Panc1 (cell line): ENCODE measurements at regions not wholly inside any gene's neighbourhood (a gene's known extent, or its start where the extent isn't known, plus 50 kb on each side); places are given as distances from the start of the nearest gene placed in this dataset.

Experiments
- ATAC-seq: fragments of 200-7000 bp; cut with Tn5 transposase; 2 replicates; pipeline ENCODE4 v1.9.1; 2020; ENCODE audit warnings: mild to moderate bottlenecking, moderate library complexity
- BruUV-seq: library from RNA; stranded (reverse); fragments of 400-500 nt; replicated peaks from 2 replicates; lab custom pipeline; 2021; lab: Mats Ljungman, UMichigan
- CTCF ChIA-PET: fragments of 300-600 bp; sonication (Branson Sonifier 250); formaldehyde crosslinking; loops from one replicate; lab custom pipeline; 2022; ENCODE audit warnings: antibody characterized with exemption; lab: Charles Lee
- POLR2A ChIA-PET: fragments of 300-600 bp; sonication (Branson Sonifier 250); formaldehyde crosslinking; loops from one replicate; lab custom pipeline; 2022; ENCODE audit warnings: antibody characterized with exemption; lab: Charles Lee
- DNase-seq: peaks from one replicate; pipeline ENCODE4 v3.0.0-alpha.2; 2010; ENCODE audit warnings: low read depth, low spot score
- H3K27ac ChIP-seq: 2 replicates; pipeline ENCODE4 v1.5.1; 2011; ENCODE audit warnings: mild to moderate bottlenecking, low read length, inconsistent platforms
- H3K27me3 ChIP-seq: fragments of 200-500 bp; sonication (Bioruptor generic); 2 replicates; pipeline ENCODE4 v1.6.0; 2014; ENCODE audit warnings: low read length, inconsistent platforms; ENCODE audit not compliant: control insufficient read depth, insufficient read depth
- H3K36me3 ChIP-seq: fragments of 200-500 bp; sonication (Bioruptor generic); 2 replicates; pipeline ENCODE4 v1.5.1; 2014; ENCODE audit warnings: inconsistent platforms, mild to moderate bottlenecking, low read length, moderate library complexity; ENCODE audit not compliant: control insufficient read depth, insufficient read depth
- H3K4me1 ChIP-seq: 2 replicates; pipeline ENCODE4 v1.5.1; 2011; ENCODE audit warnings: inconsistent platforms, mild to moderate bottlenecking, low read length, moderate library complexity; ENCODE audit not compliant: control insufficient read depth, insufficient read depth
- H3K4me3 ChIP-seq, 2 experiments: 2 replicates each; pipeline ENCODE4 v1.5.1; 2011 to 2012; ENCODE audit warnings: low read depth in 2 of 2, low read length in 2 of 2, mild to moderate bottlenecking in 2 of 2, inconsistent platforms in 1 of 2, moderate library complexity in 1 of 2
- H3K9me3 ChIP-seq: fragments of 200-500 bp; sonication (Bioruptor generic); 2 replicates; pipeline ENCODE4 v1.5.1; 2014; ENCODE audit warnings: low read depth, mild to moderate bottlenecking, inconsistent platforms, low read length, moderate library complexity; ENCODE audit not compliant: control insufficient read depth, insufficient read depth
- CTCF ChIP-seq: fragments of 450-650 bp; IDR thresholded peaks from 2 replicates; pipeline ENCODE4 v1.5.1; 2017; ENCODE audit warnings: mild to moderate bottlenecking
- POLR2AphosphoS5 ChIP-seq: IDR thresholded peaks from 2 replicates; pipeline ENCODE4 v1.6.1; 2012; ENCODE audit warnings: mild to moderate bottlenecking, low read depth, low read length, moderate library complexity
- REST ChIP-seq, 2 experiments: IDR thresholded peaks; 2 replicates each; pipeline ENCODE4 v1.6.1; 2011 to 2012; ENCODE audit warnings: low read depth in 2 of 2, control low read depth in 1 of 2, low read length in 1 of 2, mild to moderate bottlenecking in 1 of 2, moderate library complexity in 1 of 2; ENCODE audit not compliant: insufficient read depth in 1 of 2
- SIN3A ChIP-seq: IDR thresholded peaks from 2 replicates; pipeline ENCODE4 v1.6.1; 2012; ENCODE audit warnings: low read depth, mild to moderate bottlenecking, low read length, moderate library complexity, borderline replicate concordance; ENCODE audit not compliant: insufficient read depth
- TCF7L2 ChIP-seq: IDR thresholded peaks from 2 replicates; pipeline ENCODE4 v1.6.1; 2011; ENCODE audit warnings: mild to moderate bottlenecking, low read depth, low read length, inconsistent platforms
- in situ Hi-C: cut with HindIII; loops from 2 replicates; pipeline ENCODE4 v1.10.0; 2016; ENCODE audit warnings: low sequenced_read_pairs, low pct_unique_long_range_greater_than_20kb
- intact Hi-C: fragments of 100-400 bp; cut with micrococcal nuclease; formaldehyde crosslinking; loops from one replicate; pipeline ENCODE4 v1.10.0; 2022; ENCODE audit not compliant: unreplicated experiment

- Histone ChIP-seq H3K27me3 (no peaks in the 10 kb centered on the region), H3K36me3 (no peaks in the 10 kb centered on the region), H3K9me3 (no peaks in the 10 kb centered on the region), H3K4me1 (no peaks in the 10 kb centered on the region), H3K27ac (no peak overlapping the region), H3K4me3 (no peak overlapping the region)
- no peak for DNase-seq
- intact Hi-C loops (no loop called here), in situ Hi-C loops (no loop called here)
- no peak for TF ChIP-seq REST (IDR thresholded peaks at IDR 0.05; ENCODE audit: insufficient read depth in 1 of 2, low read depth in 2 of 2, low read length in 1 of 2)
- TF ChIP-seq POLR2AphosphoS5: no peak
- no peak for TF ChIP-seq SIN3A
- no peak for TF ChIP-seq CTCF
- TF ChIP-seq TCF7L2: no peak
- POLR2A ChIA-PET: no interaction called here
- BruUV-seq: no TSS peak
- CTCF ChIA-PET: no interaction called here
- no peak for ATAC-seq
Observed at GRCh38 chr5:52375969-52376368, 411.7 kb upstream of the ITGA1 start.

- POLR2A ChIA-PET: no interaction called here
- in situ Hi-C loops: no loop called here
- H3K4me1 ChIP-seq: no peaks in the 10 kb centered on the region
- DNase-seq (no peak), ATAC-seq (no peak)
- BruUV-seq: no TSS peak
- CTCF ChIA-PET: no interaction called here
- no peak overlapping the region for H3K4me3 ChIP-seq
- H3K36me3 ChIP-seq: no peaks in the 10 kb centered on the region
- no peaks in the 10 kb centered on the region for H3K9me3 ChIP-seq
- H3K27me3 ChIP-seq: no peaks in the 10 kb centered on the region
- intact Hi-C loops: no loop called here
- TF ChIP-seq CTCF: no peak
- no peak for TF ChIP-seq TCF7L2
- no peak for TF ChIP-seq SIN3A
- no peak for TF ChIP-seq POLR2AphosphoS5
- TF ChIP-seq REST (IDR thresholded peaks at IDR 0.05; ENCODE audit: insufficient read depth in 1 of 2, low read depth in 2 of 2, low read length in 1 of 2): no peak
- no peak overlapping the region for H3K27ac ChIP-seq
Observed at GRCh38 chr5:52376592-52376991, 411.1 kb upstream of the ITGA1 start.
